ENCODE measurements at regions not wholly inside any gene's neighbourhood (a gene's known extent, or its start where the extent isn't known, plus 50 kb on each side); places are given as distances from the start of the nearest gene placed in this dataset.

GRCh38 chr12:24015833-24016160, 66.3 kb upstream of the SOX5 start:
- intact Hi-C loops (cut with micrococcal nuclease): no loop called here
- no peak overlapping the region for H3K27ac ChIP-seq (ENCODE audit: low read depth, low read length)

GRCh38 chr12:24014915-24015832, 65.7 kb upstream of the SOX5 start:
- Histone ChIP-seq H3K9me2 (ENCODE audit: insufficient read depth) (no peaks in the 10 kb centered on the region), H3K36me3 (ENCODE audit: control insufficient read depth in 1 of 2, insufficient read depth in 2 of 2, low read length in 2 of 2) (no peaks in the 10 kb centered on the region), H3K4me1 (ENCODE audit: control insufficient read depth in 1 of 2, insufficient read depth in 2 of 2, low read length in 2 of 2) (no peaks in the 10 kb centered on the region), H4K20me1 (ENCODE audit: insufficient read depth) (no peaks in the 10 kb centered on the region), H3K4me3 (replicated peaks in 1 of 2; ENCODE audit: low read depth in 1 of 2, low read length in 2 of 2) (no peak overlapping the region), H3K9me3 (ENCODE audit: control insufficient read depth in 1 of 2, insufficient read depth in 1 of 2, low read depth in 1 of 2, low read length in 2 of 2) (peaks cover 13 to 16% of the 10 kb centered on the region in 2 experiments; a peak in 2 of 4 replicates), H3K9ac (ENCODE audit: low read length) (no peak overlapping the region), H2AFZ (ENCODE audit: low read depth, low read length, poor library complexity, severe bottlenecking) (no peak overlapping the region), H3K27ac (ENCODE audit: low read depth, low read length) (no peak overlapping the region), H3K79me2 (ENCODE audit: insufficient read depth, low read length) (no peaks in the 10 kb centered on the region), H3K27me3 (ENCODE audit: insufficient read depth, low read length) (no peaks in the 10 kb centered on the region), H3K4me2 (ENCODE audit: low read length) (no peak overlapping the region)
- DNase-seq (ENCODE audit: low read depth, low spot score): no peak
- ATAC-seq: no peak
- BruUV-seq (replicated peaks): no TSS peak
- ChIA-PET RAD21 (ENCODE audit: low non-redundant PET in 1 of 2, low total read pairs in 2 of 2, uncharacterized antibody in 2 of 2, unreplicated experiment in 2 of 2) (no interaction called here), POLR2A (no interaction called here), CTCF (no interaction called here)
- TF ChIP-seq YY1 (IDR thresholded peaks at IDR 0.05; ENCODE audit: extremely low read depth, insufficient replicate concordance, low read depth, low read length) (no peak), POLR2A (IDR thresholded peaks at IDR 0.05; ENCODE audit: borderline replicate concordance, extremely low read depth, insufficient read depth, insufficient read length) (no peak), ZNF274 (IDR thresholded peaks at IDR 0.05; ENCODE audit: low read depth, low read length) (no peak), CEBPB (IDR thresholded peaks at IDR 0.05; ENCODE audit: low read depth) (no peak), CBX3 (IDR thresholded peaks at IDR 0.05; ENCODE audit: low read depth) (no peak), CTCF (IDR thresholded peaks at IDR 0.05 in 2 of 3, conservative IDR thresholded peaks at IDR 0.05 in 1 of 3; ENCODE audit: borderline replicate concordance in 1 of 3, insufficient read depth in 1 of 3, low read depth in 2 of 3, low read length in 2 of 3) (no peak), EZH2phosphoT487 (IDR thresholded peaks at IDR 0.05; ENCODE audit: borderline replicate concordance) (no peak), EGR1 (IDR thresholded peaks at IDR 0.05; ENCODE audit: low read depth) (no peak), FOSL1 (IDR thresholded peaks at IDR 0.05; ENCODE audit: low read depth) (no peak), TCF7L2 (IDR thresholded peaks at IDR 0.05; ENCODE audit: borderline replicate concordance, extremely low read depth, insufficient read depth, insufficient read length) (no peak), SP1 (IDR thresholded peaks at IDR 0.05; ENCODE audit: low read depth) (no peak)
- TF ChIP-seq, protein P1, sequence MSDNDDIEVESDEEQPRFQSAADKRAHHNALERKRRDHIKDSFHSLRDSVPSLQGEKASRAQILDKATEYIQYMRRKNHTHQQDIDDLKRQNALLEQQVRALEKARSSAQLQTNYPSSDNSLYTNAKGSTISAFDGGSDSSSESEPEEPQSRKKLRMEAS (IDR thresholded peaks at IDR 0.05): no peak
- TF ChIP-seq, protein P2, sequence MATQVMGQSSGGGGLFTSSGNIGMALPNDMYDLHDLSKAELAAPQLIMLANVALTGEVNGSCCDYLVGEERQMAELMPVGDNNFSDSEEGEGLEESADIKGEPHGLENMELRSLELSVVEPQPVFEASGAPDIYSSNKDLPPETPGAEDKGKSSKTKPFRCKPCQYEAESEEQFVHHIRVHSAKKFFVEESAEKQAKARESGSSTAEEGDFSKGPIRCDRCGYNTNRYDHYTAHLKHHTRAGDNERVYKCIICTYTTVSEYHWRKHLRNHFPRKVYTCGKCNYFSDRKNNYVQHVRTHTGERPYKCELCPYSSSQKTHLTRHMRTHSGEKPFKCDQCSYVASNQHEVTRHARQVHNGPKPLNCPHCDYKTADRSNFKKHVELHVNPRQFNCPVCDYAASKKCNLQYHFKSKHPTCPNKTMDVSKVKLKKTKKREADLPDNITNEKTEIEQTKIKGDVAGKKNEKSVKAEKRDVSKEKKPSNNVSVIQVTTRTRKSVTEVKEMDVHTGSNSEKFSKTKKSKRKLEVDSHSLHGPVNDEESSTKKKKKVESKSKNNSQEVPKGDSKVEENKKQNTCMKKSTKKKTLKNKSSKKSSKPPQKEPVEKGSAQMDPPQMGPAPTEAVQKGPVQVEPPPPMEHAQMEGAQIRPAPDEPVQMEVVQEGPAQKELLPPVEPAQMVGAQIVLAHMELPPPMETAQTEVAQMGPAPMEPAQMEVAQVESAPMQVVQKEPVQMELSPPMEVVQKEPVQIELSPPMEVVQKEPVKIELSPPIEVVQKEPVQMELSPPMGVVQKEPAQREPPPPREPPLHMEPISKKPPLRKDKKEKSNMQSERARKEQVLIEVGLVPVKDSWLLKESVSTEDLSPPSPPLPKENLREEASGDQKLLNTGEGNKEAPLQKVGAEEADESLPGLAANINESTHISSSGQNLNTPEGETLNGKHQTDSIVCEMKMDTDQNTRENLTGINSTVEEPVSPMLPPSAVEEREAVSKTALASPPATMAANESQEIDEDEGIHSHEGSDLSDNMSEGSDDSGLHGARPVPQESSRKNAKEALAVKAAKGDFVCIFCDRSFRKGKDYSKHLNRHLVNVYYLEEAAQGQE (IDR thresholded peaks at IDR 0.05; ENCODE audit: low read depth): no peak
- intact Hi-C loops (cut with micrococcal nuclease): no loop called here

More at GRCh38 chr12:24015833-24016160, 66.3 kb upstream of the SOX5 start:
- Histone ChIP-seq H3K79me2 (ENCODE audit: insufficient read depth, low read length) (no peaks in the 10 kb centered on the region), H2AFZ (ENCODE audit: low read depth, low read length, poor library complexity, severe bottlenecking) (no peak overlapping the region), H3K36me3 (ENCODE audit: control insufficient read depth in 1 of 2, insufficient read depth in 2 of 2, low read length in 2 of 2) (no peaks in the 10 kb centered on the region), H3K9me2 (ENCODE audit: insufficient read depth) (no peaks in the 10 kb centered on the region), H3K27me3 (ENCODE audit: insufficient read depth, low read length) (no peaks in the 10 kb centered on the region), H3K9ac (ENCODE audit: low read length) (no peak overlapping the region), H3K4me1 (ENCODE audit: control insufficient read depth in 1 of 2, insufficient read depth in 2 of 2, low read length in 2 of 2) (no peaks in the 10 kb centered on the region), H3K4me2 (ENCODE audit: low read length) (no peak overlapping the region), H3K9me3 (ENCODE audit: control insufficient read depth in 1 of 2, insufficient read depth in 1 of 2, low read depth in 1 of 2, low read length in 2 of 2) (peaks cover 16% of the 10 kb centered on the region in 2 experiments; a peak in 2 of 4 replicates), H3K4me3 (replicated peaks in 1 of 2; ENCODE audit: low read depth in 1 of 2, low read length in 2 of 2) (no peak overlapping the region), H4K20me1 (ENCODE audit: insufficient read depth) (no peaks in the 10 kb centered on the region)
- no peak for DNase-seq (ENCODE audit: low read depth, low spot score)
- POLR2A ChIA-PET: no interaction called here
- RAD21 ChIA-PET (ENCODE audit: low non-redundant PET in 1 of 2, low total read pairs in 2 of 2, uncharacterized antibody in 2 of 2, unreplicated experiment in 2 of 2): no interaction called here
- CTCF ChIA-PET: no interaction called here
- TF ChIP-seq POLR2A (IDR thresholded peaks at IDR 0.05; ENCODE audit: borderline replicate concordance, extremely low read depth, insufficient read depth, insufficient read length): no peak
- BruUV-seq (replicated peaks): no TSS peak
- no peak for ATAC-seq

Data from HCT116 (cell line).